MM.1S (cell line): ENCODE measurements at regions not wholly inside any gene's neighbourhood (a gene's known extent, or its start where the extent isn't known, plus 50 kb on each side); places are given as distances from the start of the nearest gene placed in this dataset.
A peak's percentile ranks its signal among the peaks of the same experiment; 100 is the strongest.

Experiments used
- DNase-seq: peaks from one replicate; pipeline ENCODE4 v3.0.0-alpha.2; 2015
- H2AFZ ChIP-seq: fragments of 300-600 bp; sonication (generic); 2 replicates; pipeline ENCODE4 v1.6.0; 2016; ENCODE audit warnings: antibody characterized with exemption, low read length
- H3F3A ChIP-seq: fragments of 300-600 bp; sonication (generic); 2 replicates; pipeline ENCODE4 v1.6.1; 2016; ENCODE audit warnings: mild to moderate bottlenecking, antibody characterized with exemption, low read length, moderate library complexity, mixed read lengths; ENCODE audit not compliant: insufficient read depth
- H3K27ac ChIP-seq: fragments of 300-600 bp; sonication (generic); 2 replicates; pipeline ENCODE4 v1.5.1; 2016; ENCODE audit warnings: mild to moderate bottlenecking, low read length
- H3K27me3 ChIP-seq: fragments of 300-600 bp; sonication (generic); replicated peaks from 2 replicates; pipeline ENCODE4 v1.6.0; 2016; ENCODE audit warnings: low read length; ENCODE audit not compliant: insufficient read depth
- H3K36me3 ChIP-seq: fragments of 300-600 bp; sonication (generic); replicated peaks from 2 replicates; pipeline ENCODE4 v1.6.1; 2016; ENCODE audit warnings: mild to moderate bottlenecking, low read length, mixed read lengths; ENCODE audit not compliant: insufficient read depth
- H3K4me1 ChIP-seq: fragments of 300-600 bp; sonication (generic); 2 replicates; pipeline ENCODE4 v1.6.1; 2016; ENCODE audit warnings: low read length, mixed read lengths
- H3K4me2 ChIP-seq: fragments of 300-600 bp; sonication (generic); 2 replicates; pipeline ENCODE4 v1.6.0; 2016; ENCODE audit warnings: low read depth, low read length
- H3K4me3 ChIP-seq: fragments of 300-600 bp; sonication (generic); 2 replicates; pipeline ENCODE4 v1.5.1; 2016; ENCODE audit warnings: low read length, mixed read lengths
- H3K79me2 ChIP-seq: fragments of 300-600 bp; sonication (generic); 2 replicates; pipeline ENCODE4 v1.6.1; 2016; ENCODE audit warnings: mixed run types, low read length, mixed read lengths
- H3K9ac ChIP-seq: fragments of 300-600 bp; sonication (generic); 2 replicates; pipeline ENCODE4 v1.6.1; 2016; ENCODE audit warnings: low read length, mixed read lengths
- H3K9me2 ChIP-seq: fragments of 300-600 bp; sonication (generic); replicated peaks from 2 replicates; pipeline ENCODE4 v1.6.1; 2016; ENCODE audit warnings: mild to moderate bottlenecking, low read length, mixed read lengths; ENCODE audit not compliant: insufficient read depth
- H3K9me3 ChIP-seq: fragments of 300-600 bp; sonication (generic); replicated peaks from 2 replicates; pipeline ENCODE4 v1.6.1; 2016; ENCODE audit warnings: mild to moderate bottlenecking, low read length, mixed read lengths; ENCODE audit not compliant: insufficient read depth
- H4K20me1 ChIP-seq: fragments of 300-600 bp; sonication (generic); 2 replicates; pipeline ENCODE4 v1.6.1; 2016; ENCODE audit warnings: mild to moderate bottlenecking, low read length, moderate library complexity, mixed read lengths; ENCODE audit not compliant: insufficient read depth
- EZH2 ChIP-seq: fragments of 300-600 bp; sonication (generic); optimal IDR thresholded peaks from 2 replicates; pipeline ENCODE3; 2017; ENCODE audit warnings: low read depth, mild to moderate bottlenecking, antibody characterized with exemption, low read length, mixed read lengths
- EZH2phosphoT487 ChIP-seq: fragments of 300-600 bp; sonication (generic); IDR thresholded peaks from 2 replicates; pipeline ENCODE4 v1.6.1; 2018; ENCODE audit warnings: antibody characterized with exemption, low read length
- TF ChIP-seq, protein P1 (sequence below): fragments of 300-600 bp; sonication (generic); IDR thresholded peaks from 2 replicates; pipeline ENCODE4 v1.5.1; 2016; ENCODE audit warnings: antibody characterized with exemption, low read length, mixed read lengths

DNA sequence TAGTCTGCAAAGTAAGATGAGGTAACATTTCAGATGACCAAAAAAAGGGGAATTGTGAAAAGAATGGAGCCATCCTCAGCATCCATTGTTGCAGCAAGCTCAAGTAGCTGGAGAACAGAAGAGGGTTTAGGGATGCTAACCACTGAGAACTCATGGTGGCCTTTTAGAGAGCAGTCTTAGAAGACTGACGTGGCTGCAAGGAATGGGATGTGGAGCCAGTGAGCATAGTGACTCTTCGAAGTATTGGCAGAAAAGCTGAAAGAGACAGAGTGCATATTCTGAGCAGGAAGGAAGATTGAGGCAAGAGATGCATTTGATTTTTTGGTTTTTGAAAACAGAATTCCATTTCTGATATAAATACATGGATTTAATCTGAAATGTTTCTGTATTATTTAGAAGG lies 151.2 kb downstream of the UBE2E3 start:
- Histone ChIP-seq H3K79me2 (no peaks in the 10 kb centered on the region), H4K20me1 (no peaks in the 10 kb centered on the region), H3K9me2 (no peaks in the 10 kb centered on the region), H3K36me3 (no peaks in the 10 kb centered on the region), H3K9ac (no peak overlapping the region), H3F3A (no peaks in the 10 kb centered on the region), H3K27ac (no peak overlapping the region), H2AFZ (no peak overlapping the region), H3K4me1 (peaks cover 3% of the 10 kb centered on the region; the same call in 1 of the 2 replicates), H3K9me3 (no peaks in the 10 kb centered on the region), H3K4me2 (peak overlapping the region; percentile 10; the same call in 1 of the 2 replicates), H3K4me3 (no peak overlapping the region), H3K27me3 (no peaks in the 10 kb centered on the region)
- DNase-seq = no peak
- no peak for TF ChIP-seq EZH2

- H3K9me2 ChIP-seq = no peaks in the 10 kb centered on the region
Observed at GRCh38 chr2:181138816-181139215, 158.4 kb downstream of the UBE2E3 start.

GRCh38 chr2:181139831-181140230 lies 159.4 kb downstream of the UBE2E3 start:
- no peak overlapping the region for H3K4me3 ChIP-seq
- H3K4me1 ChIP-seq = peaks cover 7% of the 10 kb centered on the region
- no peaks in the 10 kb centered on the region for H3K9me2 ChIP-seq
- no peak for DNase-seq
- H3K36me3 ChIP-seq = no peaks in the 10 kb centered on the region
- no peak overlapping the region for H2AFZ ChIP-seq
- no peaks in the 10 kb centered on the region for H3K79me2 ChIP-seq
- no peak overlapping the region for H3K9ac ChIP-seq
- no peaks in the 10 kb centered on the region for H3K9me3 ChIP-seq
- TF ChIP-seq, protein P1, sequence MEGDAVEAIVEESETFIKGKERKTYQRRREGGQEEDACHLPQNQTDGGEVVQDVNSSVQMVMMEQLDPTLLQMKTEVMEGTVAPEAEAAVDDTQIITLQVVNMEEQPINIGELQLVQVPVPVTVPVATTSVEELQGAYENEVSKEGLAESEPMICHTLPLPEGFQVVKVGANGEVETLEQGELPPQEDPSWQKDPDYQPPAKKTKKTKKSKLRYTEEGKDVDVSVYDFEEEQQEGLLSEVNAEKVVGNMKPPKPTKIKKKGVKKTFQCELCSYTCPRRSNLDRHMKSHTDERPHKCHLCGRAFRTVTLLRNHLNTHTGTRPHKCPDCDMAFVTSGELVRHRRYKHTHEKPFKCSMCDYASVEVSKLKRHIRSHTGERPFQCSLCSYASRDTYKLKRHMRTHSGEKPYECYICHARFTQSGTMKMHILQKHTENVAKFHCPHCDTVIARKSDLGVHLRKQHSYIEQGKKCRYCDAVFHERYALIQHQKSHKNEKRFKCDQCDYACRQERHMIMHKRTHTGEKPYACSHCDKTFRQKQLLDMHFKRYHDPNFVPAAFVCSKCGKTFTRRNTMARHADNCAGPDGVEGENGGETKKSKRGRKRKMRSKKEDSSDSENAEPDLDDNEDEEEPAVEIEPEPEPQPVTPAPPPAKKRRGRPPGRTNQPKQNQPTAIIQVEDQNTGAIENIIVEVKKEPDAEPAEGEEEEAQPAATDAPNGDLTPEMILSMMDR = no peak
- no peak for TF ChIP-seq EZH2
- no peak for TF ChIP-seq EZH2phosphoT487
- H3F3A ChIP-seq = no peaks in the 10 kb centered on the region
- H3K4me2 ChIP-seq = no peak overlapping the region
- H3K27ac ChIP-seq = no peak overlapping the region
- no peaks in the 10 kb centered on the region for H3K27me3 ChIP-seq
- H4K20me1 ChIP-seq = no peaks in the 10 kb centered on the region

More at GRCh38 chr2:181138816-181139215, 158.4 kb downstream of the UBE2E3 start:
- Histone ChIP-seq H3K4me1 (peaks cover 7% of the 10 kb centered on the region), H4K20me1 (no peaks in the 10 kb centered on the region), H3K9ac (no peak overlapping the region), H2AFZ (no peak overlapping the region), H3K79me2 (no peaks in the 10 kb centered on the region), H3K27ac (no peak overlapping the region), H3K4me3 (no peak overlapping the region), H3F3A (no peaks in the 10 kb centered on the region), H3K36me3 (no peaks in the 10 kb centered on the region), H3K9me3 (no peaks in the 10 kb centered on the region), H3K4me2 (no peak overlapping the region), H3K27me3 (no peaks in the 10 kb centered on the region)
- TF ChIP-seq, protein P1 = no peak
- no peak for TF ChIP-seq EZH2
- no peak for TF ChIP-seq EZH2phosphoT487
- no peak for DNase-seq

GRCh38 chr2:181140414-181140813 lies 160.0 kb downstream of the UBE2E3 start:
- Histone ChIP-seq H3K4me1 (peaks cover 7% of the 10 kb centered on the region), H3F3A (no peaks in the 10 kb centered on the region), H3K9me3 (no peaks in the 10 kb centered on the region), H3K36me3 (no peaks in the 10 kb centered on the region), H3K27me3 (no peaks in the 10 kb centered on the region), H2AFZ (no peak overlapping the region), H3K4me2 (no peak overlapping the region), H3K79me2 (no peaks in the 10 kb centered on the region), H4K20me1 (no peaks in the 10 kb centered on the region), H3K4me3 (no peak overlapping the region), H3K27ac (no peak overlapping the region), H3K9ac (no peak overlapping the region), H3K9me2 (no peaks in the 10 kb centered on the region)
- TF ChIP-seq EZH2phosphoT487 (no peak), EZH2 (no peak)
- TF ChIP-seq, protein P1 = no peak
- no peak for DNase-seq
